ENCODE measurements at regions not wholly inside any gene's neighbourhood (a gene's known extent, or its start where the extent isn't known, plus 50 kb on each side); places are given as distances from the start of the nearest gene placed in this dataset.
"Not testable (repeated sequence)": the region's sequence is repeated elsewhere in the genome, so short reads cannot be mapped to it uniquely, and the experiment has no call there.

- CTCF ChIA-PET, result no interaction called here
- POLR2A ChIA-PET, result no interaction called here
Observed at GRCh38 chr1:56137521-56138505, 441.6 kb downstream of the PLPP3 start.

GRCh38 chr1:56137090-56137489, 442.3 kb downstream of the PLPP3 start:
- CTCF ChIA-PET, result no interaction called here
- POLR2A ChIA-PET, result no interaction called here

DNA sequence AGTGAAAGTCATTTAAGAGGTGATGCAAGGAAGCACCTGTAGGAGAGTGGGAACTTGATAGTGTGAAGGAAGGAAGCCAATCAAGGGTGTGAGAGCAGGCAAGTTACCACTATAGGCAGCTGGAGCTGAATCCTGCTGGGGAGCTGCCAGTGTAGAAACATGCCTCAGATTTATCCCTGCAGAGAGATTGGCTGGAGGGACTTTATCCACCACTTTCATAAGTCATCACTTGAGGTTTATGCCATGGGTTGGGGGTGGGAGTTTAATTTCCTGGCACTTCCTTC, 443.6 kb downstream of the PLPP3 start:
- ChIA-PET CTCF (no interaction called here), POLR2A (no interaction called here)

DNA sequence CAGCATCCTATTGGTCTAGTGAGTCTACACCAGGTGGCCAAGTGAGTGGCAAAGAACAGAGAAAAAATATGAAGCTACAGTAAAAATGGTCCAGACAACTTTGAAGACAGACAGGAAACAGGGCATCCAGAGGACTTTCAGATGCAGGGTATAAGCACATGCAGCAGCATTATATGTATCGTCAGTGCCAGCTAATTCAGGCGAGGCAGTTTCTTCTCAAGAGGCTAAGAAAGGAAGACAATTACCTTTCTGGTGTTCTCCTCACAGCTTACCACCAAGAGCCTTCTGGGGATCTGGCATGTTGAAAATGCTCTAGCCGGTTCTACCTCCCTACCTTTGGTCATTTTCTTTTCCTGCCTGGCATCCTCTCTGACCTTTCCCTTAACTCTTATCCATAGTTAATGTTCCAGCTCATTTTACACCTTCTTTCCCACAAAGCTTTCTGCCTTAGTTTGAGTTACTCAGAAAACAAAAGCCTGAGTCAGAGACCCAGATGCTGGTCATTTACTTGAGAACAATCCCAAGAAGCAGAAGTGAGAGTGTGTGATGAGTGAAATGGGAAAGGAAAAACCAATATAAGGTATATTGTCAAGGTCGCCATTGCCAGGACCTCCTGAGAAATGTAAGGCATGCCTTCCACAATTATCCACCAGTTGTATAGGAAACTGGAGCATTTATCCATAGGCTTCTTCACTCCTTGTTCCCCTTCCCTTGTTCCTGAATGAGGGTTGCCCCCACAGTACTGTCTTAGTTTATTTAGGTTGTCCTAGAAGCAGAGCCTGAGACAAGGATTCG, 444.1 kb downstream of the PLPP3 start:
- ChIA-PET CTCF (no interaction called here), POLR2A (no interaction called here)

GRCh38 chr1:56133522-56134472, 445.6 kb downstream of the PLPP3 start:
- ChIA-PET POLR2A (no interaction called here), CTCF (no interaction called here)

- CTCF ChIA-PET, result no interaction called here
- POLR2A ChIA-PET, result no interaction called here
Observed at GRCh38 chr1:56132520-56132919, 446.8 kb downstream of the PLPP3 start.

DNA sequence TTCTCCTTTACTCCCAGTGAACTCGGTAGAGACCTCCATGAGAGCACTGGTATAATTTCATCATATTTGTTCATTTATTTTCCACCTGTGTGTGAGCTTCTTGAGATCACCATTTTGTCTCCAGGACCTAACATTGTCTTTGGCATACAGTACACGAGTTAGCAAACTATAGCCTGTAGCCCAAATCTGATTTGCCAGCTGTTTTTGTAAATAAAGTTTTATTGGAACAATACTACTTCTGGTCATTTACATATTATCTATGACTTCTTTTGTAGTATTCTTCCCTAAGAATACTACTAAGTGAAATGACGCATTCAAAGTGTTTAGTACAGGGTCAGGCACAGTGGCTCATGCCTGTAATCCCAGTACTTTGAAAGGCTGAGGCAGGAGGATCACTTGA, 449.5 kb downstream of the PLPP3 start:
- ChIA-PET POLR2A (no interaction called here), CTCF (interaction anchor here (0.6 kb wide), 1 partner anchor 288 kb away, joined by 3 read pairs; no protein-coding TSS in a partner anchor)

- ChIA-PET POLR2A (no interaction called here), CTCF (no interaction called here)
Observed at GRCh38 chr1:56125316-56125715, 454.0 kb downstream of the PLPP3 start.

GRCh38 chr1:56123826-56124225, 455.5 kb downstream of the PLPP3 start:
- ChIA-PET POLR2A (no interaction called here), CTCF (no interaction called here)

- POLR2A ChIA-PET, result no interaction called here
- CTCF ChIA-PET, result no interaction called here
Observed at GRCh38 chr1:56123421-56123820, 455.9 kb downstream of the PLPP3 start.

- ChIA-PET POLR2A (no interaction called here), CTCF (no interaction called here)
Observed at GRCh38 chr1:56120021-56120420, 459.3 kb downstream of the PLPP3 start.

GRCh38 chr1:56118676-56119075, 460.7 kb downstream of the PLPP3 start:
- CTCF ChIA-PET, POLR2A ChIA-PET: not testable (repeated sequence)

- CTCF ChIA-PET, result no interaction called here
Observed at GRCh38 chr1:56115701-56116100, 463.7 kb downstream of the PLPP3 start.

DNA sequence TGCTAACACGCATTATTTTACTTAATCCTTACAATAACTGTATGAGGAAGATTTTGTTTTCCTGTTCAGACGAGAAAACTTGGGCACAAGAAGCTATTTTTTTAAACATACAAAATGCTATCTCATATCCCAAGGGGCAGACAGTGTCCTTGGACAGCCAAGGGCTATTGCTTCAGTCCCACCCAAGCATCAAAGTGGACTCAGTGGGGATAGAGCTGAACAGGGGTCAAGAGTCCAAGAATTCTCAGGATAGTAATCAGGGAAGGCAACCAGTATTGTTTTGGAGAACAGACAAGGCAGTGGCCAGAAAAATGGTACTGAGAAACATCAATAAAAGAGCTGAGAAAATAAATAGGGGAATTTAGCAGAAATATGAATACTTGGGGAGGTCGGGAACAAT, 465.7 kb downstream of the PLPP3 start:
- CTCF ChIA-PET, result no interaction called here

More at GRCh38 chr1:56115701-56116100, 463.7 kb downstream of the PLPP3 start:
- POLR2A ChIA-PET, result no interaction called here

GRCh38 chr1:56107275-56107638, 472.1 kb downstream of the PLPP3 start:
- ChIA-PET POLR2A (no interaction called here), CTCF (no interaction called here)

More for the DNA sequence above, 465.7 kb downstream of the PLPP3 start:
- POLR2A ChIA-PET, result no interaction called here

DNA sequence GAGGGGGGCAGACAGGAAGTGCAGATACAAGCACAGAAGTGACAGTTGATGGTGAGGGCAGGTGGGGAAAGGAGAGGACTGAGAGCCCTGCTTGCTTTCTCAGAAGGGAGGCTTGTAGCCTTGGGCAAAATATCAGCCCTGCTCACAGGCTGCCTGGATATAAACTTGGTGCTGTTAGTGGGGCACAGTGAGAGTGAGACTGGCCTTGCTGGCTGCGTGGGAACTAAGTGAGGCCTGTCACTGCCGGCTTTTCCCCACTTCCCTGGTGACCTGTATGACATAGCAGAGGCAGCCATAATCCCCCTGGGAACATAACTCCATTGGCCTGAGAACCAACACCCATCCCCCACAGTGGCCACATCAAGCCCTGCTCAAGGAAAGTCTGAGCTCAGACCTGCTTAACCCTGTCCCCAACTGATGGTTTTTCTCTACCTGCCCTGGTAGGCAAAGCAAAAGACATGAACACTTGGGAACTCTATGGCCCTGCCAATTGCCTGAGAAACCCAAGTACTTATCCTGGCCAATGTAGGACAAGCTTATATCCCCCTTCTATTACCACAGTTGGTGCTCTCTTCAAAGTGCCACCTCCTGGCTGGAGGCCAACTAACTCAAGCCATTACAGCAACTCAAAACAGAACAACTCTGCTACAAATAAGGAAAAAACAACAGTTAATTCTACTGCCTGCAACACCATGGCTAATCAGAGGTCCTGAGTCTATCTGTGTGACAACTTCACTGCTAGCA, 472.7 kb downstream of the PLPP3 start:
- POLR2A ChIA-PET, result no interaction called here
- CTCF ChIA-PET, result no interaction called here

DNA sequence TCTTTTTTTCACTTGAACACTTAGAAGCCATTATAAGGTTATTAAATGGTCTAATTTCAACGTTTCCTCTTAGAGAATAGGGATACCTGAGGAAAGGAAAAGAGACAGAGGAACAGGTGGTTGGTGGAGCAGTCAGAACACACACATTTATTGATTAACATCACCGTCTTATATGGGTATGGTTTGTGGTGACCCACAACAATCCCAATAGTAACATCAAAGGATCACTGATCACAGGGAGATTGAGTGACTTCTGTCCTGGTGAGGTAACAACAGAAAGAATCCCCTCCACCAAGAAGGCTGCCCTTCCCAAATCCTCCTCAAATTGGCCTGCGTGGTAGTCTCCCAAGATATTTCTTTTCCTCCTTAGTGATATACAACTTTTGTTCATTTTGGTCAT, 474.0 kb downstream of the PLPP3 start:
- POLR2A ChIA-PET, result no interaction called here
- CTCF ChIA-PET, result no interaction called here

- ChIA-PET POLR2A (no interaction called here), CTCF (no interaction called here)
Observed at GRCh38 chr1:56099766-56100265, 479.5 kb downstream of the PLPP3 start.

- ChIA-PET POLR2A (no interaction called here), CTCF (no interaction called here)
Observed at GRCh38 chr1:56098946-56099345, 480.4 kb downstream of the PLPP3 start.

DNA sequence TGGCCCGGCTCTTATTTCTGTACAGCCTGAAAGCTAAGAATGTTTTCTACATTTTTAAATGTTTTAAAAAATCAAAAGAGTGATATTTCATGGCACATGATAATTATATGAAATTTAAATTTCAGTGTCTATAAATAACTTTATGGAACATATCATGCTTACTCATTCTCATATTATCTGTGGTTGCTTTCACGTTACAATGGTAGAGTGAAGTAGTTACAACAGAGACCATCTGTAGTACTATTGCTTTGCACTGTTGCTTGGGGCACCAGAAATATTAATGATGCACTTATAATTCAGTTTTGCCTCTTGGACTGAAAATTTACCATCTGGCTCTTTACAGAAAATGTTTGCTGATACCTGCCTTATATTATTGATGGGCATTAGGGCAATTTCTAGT, 481.6 kb downstream of the PLPP3 start:
- POLR2A ChIA-PET, result no interaction called here
- CTCF ChIA-PET, result no interaction called here

Data from activated CD8-positive, alpha-beta memory T cell treated with anti-CD3 and anti-CD28 coated beads for 36 hours (primary cell).